ENCODE measurements at regions not wholly inside any gene's neighbourhood (a gene's known extent, or its start where the extent isn't known, plus 50 kb on each side); places are given as distances from the start of the nearest gene placed in this dataset.
A peak's percentile ranks its signal among the peaks of the same experiment; 100 is the strongest.

GRCh38 chr5:125037020-125037419, 290.6 kb upstream of the ZNF608 start:
- Histone ChIP-seq H3K4me1 (ENCODE audit: control insufficient read depth, insufficient read depth, low read length) (peaks cover 12% of the 10 kb centered on the region), H3K9ac (ENCODE audit: low read length) (no peak overlapping the region), H3K9me3 (ENCODE audit: control insufficient read depth, insufficient read depth, low read depth, low read length) (no peaks in the 10 kb centered on the region), H3K27me3 (ENCODE audit: control insufficient read depth, insufficient read depth, low read length) (no peaks in the 10 kb centered on the region), H3K36me3 (ENCODE audit: control insufficient read depth, insufficient read depth, low read length) (no peaks in the 10 kb centered on the region), H3K27ac (ENCODE audit: low read depth, low read length) (no peak overlapping the region), H3K4me3 (ENCODE audit: low read depth, low read length) (no peak overlapping the region)

- no peaks in the 10 kb centered on the region for H3K27me3 ChIP-seq (ENCODE audit: control insufficient read depth, insufficient read depth, low read length)
- no peak overlapping the region for H3K4me3 ChIP-seq (ENCODE audit: low read depth, low read length)
- H3K36me3 ChIP-seq (ENCODE audit: control insufficient read depth, insufficient read depth, low read length), result no peaks in the 10 kb centered on the region
- H3K9me3 ChIP-seq (ENCODE audit: control insufficient read depth, insufficient read depth, low read depth, low read length), result no peaks in the 10 kb centered on the region
- H3K9ac ChIP-seq (ENCODE audit: low read length), result no peak overlapping the region
- H3K27ac ChIP-seq (ENCODE audit: low read depth, low read length), result no peak overlapping the region
- H3K4me1 ChIP-seq (ENCODE audit: control insufficient read depth, insufficient read depth, low read length), result peaks cover 17% of the 10 kb centered on the region
These were observed 291.1 kb upstream of the ZNF608 start for GRCh38 chr5:125037530-125037929.

GRCh38 chr5:125038477-125038876, 292.0 kb upstream of the ZNF608 start:
- H3K27ac ChIP-seq (ENCODE audit: low read depth, low read length), result no peak overlapping the region
- H3K36me3 ChIP-seq (ENCODE audit: control insufficient read depth, insufficient read depth, low read length), result no peaks in the 10 kb centered on the region

GRCh38 chr5:125041798-125042197, 295.4 kb upstream of the ZNF608 start:
- Histone ChIP-seq H3K27ac (ENCODE audit: low read depth, low read length) (no peak overlapping the region), H3K9ac (ENCODE audit: low read length) (no peak overlapping the region), H3K36me3 (ENCODE audit: control insufficient read depth, insufficient read depth, low read length) (no peaks in the 10 kb centered on the region), H3K27me3 (ENCODE audit: control insufficient read depth, insufficient read depth, low read length) (no peaks in the 10 kb centered on the region), H3K4me3 (ENCODE audit: low read depth, low read length) (0 out of 2 replicates have a peak overlapping the region, but pooled peaks have one; percentile 1), H3K9me3 (ENCODE audit: control insufficient read depth, insufficient read depth, low read depth, low read length) (no peaks in the 10 kb centered on the region), H3K4me1 (ENCODE audit: control insufficient read depth, insufficient read depth, low read length) (peaks cover 21% of the 10 kb centered on the region)

More at GRCh38 chr5:125038477-125038876, 292.0 kb upstream of the ZNF608 start:
- H3K27me3 ChIP-seq (ENCODE audit: control insufficient read depth, insufficient read depth, low read length), result no peaks in the 10 kb centered on the region
- H3K9me3 ChIP-seq (ENCODE audit: control insufficient read depth, insufficient read depth, low read depth, low read length), result no peaks in the 10 kb centered on the region
- H3K9ac ChIP-seq (ENCODE audit: low read length), result no peak overlapping the region
- H3K4me3 ChIP-seq (ENCODE audit: low read depth, low read length), result no peak overlapping the region
- H3K4me1 ChIP-seq (ENCODE audit: control insufficient read depth, insufficient read depth, low read length), result peaks cover 23% of the 10 kb centered on the region

GRCh38 chr5:125042261-125042890, 295.9 kb upstream of the ZNF608 start:
- Histone ChIP-seq H3K4me3 (ENCODE audit: low read depth, low read length) (0 out of 2 replicates have a peak overlapping the region, but pooled peaks have one; percentile 1), H3K27ac (ENCODE audit: low read depth, low read length) (no peak overlapping the region), H3K27me3 (ENCODE audit: control insufficient read depth, insufficient read depth, low read length) (no peaks in the 10 kb centered on the region), H3K4me1 (ENCODE audit: control insufficient read depth, insufficient read depth, low read length) (peaks cover 21% of the 10 kb centered on the region), H3K9ac (ENCODE audit: low read length) (no peak overlapping the region), H3K36me3 (ENCODE audit: control insufficient read depth, insufficient read depth, low read length) (no peaks in the 10 kb centered on the region), H3K9me3 (ENCODE audit: control insufficient read depth, insufficient read depth, low read depth, low read length) (no peaks in the 10 kb centered on the region)

GRCh38 chr5:125043781-125044391, 297.4 kb upstream of the ZNF608 start:
- Histone ChIP-seq H3K36me3 (ENCODE audit: control insufficient read depth, insufficient read depth, low read length) (no peaks in the 10 kb centered on the region), H3K4me1 (ENCODE audit: control insufficient read depth, insufficient read depth, low read length) (peaks cover 21% of the 10 kb centered on the region), H3K27ac (ENCODE audit: low read depth, low read length) (no peak overlapping the region), H3K9ac (ENCODE audit: low read length) (no peak overlapping the region), H3K9me3 (ENCODE audit: control insufficient read depth, insufficient read depth, low read depth, low read length) (no peaks in the 10 kb centered on the region), H3K4me3 (ENCODE audit: low read depth, low read length) (no peak overlapping the region), H3K27me3 (ENCODE audit: control insufficient read depth, insufficient read depth, low read length) (no peaks in the 10 kb centered on the region)

- no peaks in the 10 kb centered on the region for H3K36me3 ChIP-seq (ENCODE audit: control insufficient read depth, insufficient read depth, low read length)
- H3K4me1 ChIP-seq (ENCODE audit: control insufficient read depth, insufficient read depth, low read length), result peaks cover 21% of the 10 kb centered on the region
- H3K27ac ChIP-seq (ENCODE audit: low read depth, low read length), result no peak overlapping the region
- H3K4me3 ChIP-seq (ENCODE audit: low read depth, low read length), result no peak overlapping the region
- no peak overlapping the region for H3K9ac ChIP-seq (ENCODE audit: low read length)
- H3K27me3 ChIP-seq (ENCODE audit: control insufficient read depth, insufficient read depth, low read length), result no peaks in the 10 kb centered on the region
- no peaks in the 10 kb centered on the region for H3K9me3 ChIP-seq (ENCODE audit: control insufficient read depth, insufficient read depth, low read depth, low read length)
These were observed 298.2 kb upstream of the ZNF608 start for GRCh38 chr5:125044491-125045282.

GRCh38 chr5:125045646-125046045, 299.2 kb upstream of the ZNF608 start:
- no peak overlapping the region for H3K4me3 ChIP-seq (ENCODE audit: low read depth, low read length)
- H3K27me3 ChIP-seq (ENCODE audit: control insufficient read depth, insufficient read depth, low read length), result no peaks in the 10 kb centered on the region
- H3K27ac ChIP-seq (ENCODE audit: low read depth, low read length), result no peak overlapping the region
- peaks cover 21% of the 10 kb centered on the region for H3K4me1 ChIP-seq (ENCODE audit: control insufficient read depth, insufficient read depth, low read length)
- no peak overlapping the region for H3K9ac ChIP-seq (ENCODE audit: low read length)
- H3K36me3 ChIP-seq (ENCODE audit: control insufficient read depth, insufficient read depth, low read length), result no peaks in the 10 kb centered on the region
- no peaks in the 10 kb centered on the region for H3K9me3 ChIP-seq (ENCODE audit: control insufficient read depth, insufficient read depth, low read depth, low read length)

- Histone ChIP-seq H3K9me3 (ENCODE audit: control insufficient read depth, insufficient read depth, low read depth, low read length) (0 out of 2 replicates have a peak, but pooled peaks cover 5% of the 10 kb centered on the region), H3K4me3 (ENCODE audit: low read depth, low read length) (no peak overlapping the region), H3K36me3 (ENCODE audit: control insufficient read depth, insufficient read depth, low read length) (no peaks in the 10 kb centered on the region), H3K9ac (ENCODE audit: low read length) (no peak overlapping the region), H3K4me1 (ENCODE audit: control insufficient read depth, insufficient read depth, low read length) (peaks cover 17% of the 10 kb centered on the region), H3K27ac (ENCODE audit: low read depth, low read length) (no peak overlapping the region), H3K27me3 (ENCODE audit: control insufficient read depth, insufficient read depth, low read length) (no peaks in the 10 kb centered on the region)
These were observed 300.4 kb upstream of the ZNF608 start for GRCh38 chr5:125046838-125047237.

GRCh38 chr5:125047871-125048270, 301.4 kb upstream of the ZNF608 start:
- Histone ChIP-seq H3K36me3 (ENCODE audit: control insufficient read depth, insufficient read depth, low read length) (no peaks in the 10 kb centered on the region), H3K27me3 (ENCODE audit: control insufficient read depth, insufficient read depth, low read length) (no peaks in the 10 kb centered on the region)

More at GRCh38 chr5:125047871-125048270, 301.4 kb upstream of the ZNF608 start:
- H3K4me3 ChIP-seq (ENCODE audit: low read depth, low read length), result no peak overlapping the region
- H3K4me1 ChIP-seq (ENCODE audit: control insufficient read depth, insufficient read depth, low read length), result peaks cover 12% of the 10 kb centered on the region
- H3K9ac ChIP-seq (ENCODE audit: low read length), result no peak overlapping the region
- 0 out of 2 replicates have a peak, but pooled peaks cover 5% of the 10 kb centered on the region for H3K9me3 ChIP-seq (ENCODE audit: control insufficient read depth, insufficient read depth, low read depth, low read length)
- H3K27ac ChIP-seq (ENCODE audit: low read depth, low read length), result no peak overlapping the region

All from HUES6 (cell line).